Neural progenitor cell (in vitro differentiated cells): ENCODE measurements at regions not wholly inside any gene's neighbourhood (a gene's known extent, or its start where the extent isn't known, plus 50 kb on each side); places are given as distances from the start of the nearest gene placed in this dataset.

Experiments
- CTCF ChIP-seq: fragments of 200-600 bp; sonication (generic); IDR thresholded peaks from 2 replicates; pipeline ENCODE4 v1.5.1; 2017; ENCODE audit warnings: antibody characterized with exemption, mild to moderate bottlenecking
- EZH2 ChIP-seq: fragments of 200-600 bp; sonication (generic); IDR thresholded peaks from 2 replicates; pipeline ENCODE4 v1.6.1; 2017; ENCODE audit warnings: antibody characterized with exemption, mild to moderate bottlenecking, moderate library complexity
- EZH2phosphoT487 ChIP-seq: fragments of 200-600 bp; sonication (generic); IDR thresholded peaks from 2 replicates; pipeline ENCODE4 v1.6.1; 2017; ENCODE audit warnings: antibody characterized with exemption

DNA sequence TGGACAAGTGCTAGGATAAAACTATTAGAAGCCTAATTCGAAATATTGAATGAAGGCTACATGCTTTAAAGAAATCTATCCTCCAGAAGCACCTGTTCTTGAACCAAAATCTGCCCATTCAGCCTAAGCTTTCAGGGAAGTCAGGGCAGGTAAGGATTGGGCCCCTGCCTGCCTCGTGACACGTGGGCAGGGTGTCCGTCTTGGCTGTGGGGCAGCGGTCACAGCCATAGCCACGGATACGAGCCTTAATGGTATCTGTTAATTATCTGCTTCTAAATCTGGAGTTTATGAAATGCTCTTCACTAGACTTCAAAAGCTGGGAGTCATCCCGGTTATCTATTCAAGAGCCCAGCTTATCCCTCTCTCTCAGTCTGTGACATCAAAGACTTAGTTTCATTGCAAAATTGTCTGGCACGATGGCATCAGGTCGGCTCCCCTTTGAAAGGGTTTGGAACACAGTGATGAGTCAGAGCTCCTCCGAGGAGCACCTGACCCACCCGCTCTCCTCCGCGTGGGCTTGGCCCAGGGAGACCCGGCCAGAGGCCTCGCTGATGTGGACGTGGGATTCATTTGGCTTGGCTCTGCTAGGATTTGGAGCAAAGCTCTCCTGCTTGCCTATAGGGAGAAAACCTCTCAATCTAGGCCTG lies 135.9 kb downstream of the MACROH2A1 start:
- TF ChIP-seq CTCF: no peak
- TF ChIP-seq EZH2: no peak
- no peak for TF ChIP-seq EZH2phosphoT487
